Muscle layer of duodenum (tissue), 2 donors: ENCODE measurements at regions not wholly inside any gene's neighbourhood (a gene's known extent, or its start where the extent isn't known, plus 50 kb on each side); places are given as distances from the start of the nearest gene placed in this dataset.

Experiments used
- H3K27ac ChIP-seq: one replicate; pipeline ENCODE4 v1.7.0; 2013; ENCODE audit warnings: mild to moderate bottlenecking, low read length
- H3K27me3 ChIP-seq: one replicate; pipeline ENCODE4 v1.7.0; 2013; ENCODE audit warnings: low read depth, mild to moderate bottlenecking, control low read depth, low read length
- H3K36me3 ChIP-seq, 2 donors: one replicate each; pipeline ENCODE4 v1.7.0; 2013; ENCODE audit warnings: low read length in 2 of 2, control low read depth in 1 of 2, mild to moderate bottlenecking in 1 of 2; ENCODE audit not compliant: insufficient read depth in 2 of 2, control insufficient read depth in 1 of 2
- H3K4me1 ChIP-seq, 2 donors: one replicate each; pipeline ENCODE4 v1.7.0; 2013; ENCODE audit warnings: low read length in 2 of 2, mild to moderate bottlenecking in 2 of 2, control low read depth in 1 of 2, moderate library complexity in 1 of 2; ENCODE audit not compliant: insufficient read depth in 2 of 2, control insufficient read depth in 1 of 2
- H3K4me3 ChIP-seq, 2 donors: one replicate each; pipeline ENCODE4 v1.7.0; 2013; ENCODE audit warnings: low read length in 2 of 2, low read depth in 1 of 2, mild to moderate bottlenecking in 1 of 2
- H3K9me3 ChIP-seq, 2 donors: one replicate each; pipeline ENCODE4 v1.7.0; 2013; ENCODE audit warnings: low read length in 2 of 2, control low read depth in 1 of 2, mild to moderate bottlenecking in 1 of 2; ENCODE audit not compliant: control insufficient read depth in 1 of 2
- donor health status: healthy.

DNA sequence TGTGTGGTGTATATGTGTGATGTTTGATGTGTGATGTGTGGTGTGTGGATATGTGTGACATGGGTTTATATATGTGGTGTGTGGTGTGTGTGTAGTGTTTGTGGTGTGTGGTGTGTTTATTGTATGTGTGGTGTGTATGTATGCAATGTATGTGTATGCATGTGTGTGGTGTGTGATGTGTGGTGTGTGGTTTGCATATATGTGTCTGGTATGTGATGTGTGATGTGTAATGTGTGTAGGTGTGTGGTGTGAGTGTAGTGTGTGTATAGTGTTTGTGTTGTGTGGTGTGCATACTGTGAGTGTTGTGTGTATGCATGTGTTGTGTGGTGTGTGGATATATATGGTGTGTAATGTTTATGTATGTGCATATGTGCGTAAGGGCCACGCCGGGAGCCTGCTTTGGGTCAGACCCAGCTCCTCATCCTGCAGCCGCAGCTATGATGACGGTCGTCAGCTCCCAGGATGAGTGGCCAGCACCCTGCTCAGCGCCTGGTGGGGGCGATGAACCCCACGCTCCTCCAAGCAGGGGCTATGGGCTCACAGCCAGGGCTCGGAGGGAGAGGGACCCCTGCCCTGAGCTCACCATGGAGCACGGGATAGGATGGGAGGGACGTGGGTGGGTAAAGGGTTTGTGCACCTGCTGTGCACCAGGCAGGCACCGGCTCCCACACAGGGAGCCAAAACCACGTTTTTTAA, 331.3 kb downstream of the EIPR1 start:
- Histone ChIP-seq H3K4me3 (no peak overlapping the region), H3K9me3 (no peaks in the 10 kb centered on the region), H3K36me3 (no peaks in the 10 kb centered on the region), H3K27me3 (no peaks in the 10 kb centered on the region), H3K27ac (no peak overlapping the region), H3K4me1 (no peaks in the 10 kb centered on the region)

DNA sequence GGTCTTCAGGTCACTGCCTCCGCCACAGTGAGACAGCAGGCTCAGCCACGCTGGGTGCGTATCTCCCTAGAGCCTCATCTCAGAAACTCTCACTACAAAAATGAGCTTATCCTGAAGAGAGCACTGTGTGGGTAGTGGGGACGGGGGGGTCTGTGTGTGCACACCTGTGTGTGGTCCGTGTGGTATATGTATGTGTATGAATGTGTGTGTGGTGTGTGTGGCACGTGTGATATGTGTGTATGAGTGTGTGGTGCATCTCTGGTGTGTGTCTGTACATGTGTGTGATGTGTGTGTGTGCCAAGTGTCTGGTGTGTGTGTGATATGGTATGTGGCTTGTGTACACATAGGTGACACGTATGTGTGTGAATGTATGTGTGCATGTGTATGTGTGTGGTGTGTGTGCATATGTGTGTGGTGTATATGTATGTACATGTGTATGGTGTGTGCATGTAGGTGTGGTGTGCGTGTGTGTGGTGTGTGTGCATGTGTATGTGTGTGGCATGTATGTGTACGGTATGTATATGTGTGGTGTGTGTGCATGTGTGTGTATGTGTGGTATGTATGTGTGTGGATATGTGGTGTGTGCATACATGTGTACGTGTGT, 332.2 kb downstream of the EIPR1 start:
- Histone ChIP-seq H3K36me3 (no peaks in the 10 kb centered on the region), H3K9me3 (no peaks in the 10 kb centered on the region), H3K4me1 (no peaks in the 10 kb centered on the region), H3K27ac (no peak overlapping the region), H3K4me3 (no peak overlapping the region), H3K27me3 (no peaks in the 10 kb centered on the region)

DNA sequence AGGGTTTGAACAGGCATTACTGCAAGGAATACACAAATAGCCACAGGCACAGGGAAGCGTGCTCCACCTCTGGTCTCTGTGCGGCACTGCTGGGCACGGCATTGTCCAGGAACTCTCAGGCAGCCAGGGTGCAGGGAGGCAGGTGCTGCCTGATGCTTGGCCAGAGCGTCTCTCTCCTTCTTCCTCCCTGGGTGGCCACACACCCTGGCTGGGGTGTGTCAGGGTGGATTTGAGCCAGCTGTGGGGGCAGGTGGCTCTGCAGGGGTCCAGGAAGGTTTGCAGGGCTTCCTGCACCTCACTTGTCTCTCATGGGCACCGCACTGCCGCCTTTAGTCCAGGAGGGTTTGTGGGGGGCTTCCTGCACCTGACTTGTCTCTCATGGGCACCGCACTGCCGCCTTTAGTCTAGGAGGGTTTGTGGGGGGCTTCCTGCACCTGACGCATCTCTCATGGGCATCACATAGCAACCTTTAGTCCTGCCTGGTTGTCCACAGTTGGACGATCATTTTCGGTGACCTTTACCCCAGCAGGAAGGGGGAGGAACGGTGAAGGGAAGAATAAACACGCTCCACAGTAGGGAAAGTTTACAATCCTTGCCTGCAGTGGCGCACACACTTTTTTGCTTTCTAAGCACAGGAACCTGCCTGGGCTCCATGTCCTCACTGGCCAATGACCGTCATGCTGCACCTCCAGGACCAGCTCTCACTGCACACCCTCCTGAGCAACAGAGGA, 332.9 kb downstream of the EIPR1 start:
- H3K36me3 ChIP-seq = no peaks in the 10 kb centered on the region
- H3K27me3 ChIP-seq = no peaks in the 10 kb centered on the region
- no peak overlapping the region for H3K4me3 ChIP-seq
- no peak overlapping the region for H3K27ac ChIP-seq
- no peaks in the 10 kb centered on the region for H3K4me1 ChIP-seq
- H3K9me3 ChIP-seq = no peaks in the 10 kb centered on the region

DNA sequence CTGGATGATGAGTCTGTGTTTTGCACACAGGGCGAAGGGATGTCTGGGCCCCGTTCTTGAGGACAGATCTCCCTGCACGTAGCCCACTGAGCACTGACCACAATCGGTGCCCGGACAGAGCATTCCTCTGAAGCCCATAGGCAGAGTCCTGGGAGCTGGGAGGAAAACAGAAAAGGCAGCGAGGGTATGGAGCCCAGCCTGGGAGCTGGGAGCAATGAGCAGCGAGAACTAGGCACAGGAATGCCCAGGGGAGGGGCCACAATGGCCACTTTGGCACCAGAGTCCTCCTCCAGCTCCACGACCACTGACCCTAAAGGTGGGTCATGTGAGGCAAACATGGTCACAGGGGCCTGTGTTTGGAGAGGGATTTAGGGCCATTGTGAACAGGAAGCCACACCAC, 333.9 kb downstream of the EIPR1 start:
- Histone ChIP-seq H3K27me3 (no peaks in the 10 kb centered on the region), H3K4me3 (no peak overlapping the region), H3K27ac (no peak overlapping the region), H3K9me3 (no peaks in the 10 kb centered on the region), H3K4me1 (no peaks in the 10 kb centered on the region), H3K36me3 (no peaks in the 10 kb centered on the region)

DNA sequence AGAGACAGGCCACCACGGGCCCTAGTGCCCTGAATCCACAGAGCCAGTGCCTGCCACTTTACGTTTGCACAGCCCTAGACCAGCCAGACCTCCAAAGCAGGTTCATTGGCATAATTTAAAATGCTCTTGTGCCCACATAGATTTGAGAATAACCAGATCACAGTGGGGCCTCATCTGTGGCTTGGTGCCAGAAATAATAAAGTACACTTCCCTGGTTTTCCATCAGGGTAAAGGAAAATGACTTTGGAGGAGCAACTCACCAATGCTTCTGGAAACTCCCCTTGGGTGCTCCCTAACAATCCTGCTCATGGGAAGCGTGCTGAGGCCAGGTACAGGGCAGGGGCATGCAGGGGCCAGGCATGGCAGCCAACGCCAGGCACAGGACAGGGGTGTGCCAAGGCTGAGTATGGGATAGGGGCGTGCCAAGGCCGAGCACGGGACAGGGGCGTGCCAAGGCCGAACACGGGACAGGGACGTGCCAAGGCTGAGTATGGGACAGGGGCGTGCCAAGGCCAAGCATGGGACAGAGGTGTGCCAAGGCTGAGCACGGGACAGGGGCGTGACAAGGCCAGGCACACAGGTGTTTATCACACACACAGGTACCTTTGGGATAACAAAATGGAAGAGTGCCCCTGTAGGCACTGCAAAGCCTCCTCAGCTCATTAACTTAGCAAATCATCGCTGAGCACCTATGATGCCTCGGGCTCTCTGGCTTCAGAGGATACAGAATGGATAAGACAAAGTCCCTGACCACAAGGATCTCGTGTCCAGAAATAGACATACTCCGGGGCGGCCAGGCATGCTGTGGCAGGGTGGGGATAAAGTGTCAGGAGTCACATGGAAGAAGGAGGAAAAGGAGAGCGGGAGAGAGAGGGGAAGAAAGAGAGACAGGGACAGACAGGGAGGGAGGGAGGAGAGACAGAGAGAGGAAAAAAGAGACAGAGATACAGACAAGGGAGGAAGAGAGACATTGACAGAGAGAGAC, 334.7 kb downstream of the EIPR1 start:
- H3K27ac ChIP-seq = no peak overlapping the region

DNA sequence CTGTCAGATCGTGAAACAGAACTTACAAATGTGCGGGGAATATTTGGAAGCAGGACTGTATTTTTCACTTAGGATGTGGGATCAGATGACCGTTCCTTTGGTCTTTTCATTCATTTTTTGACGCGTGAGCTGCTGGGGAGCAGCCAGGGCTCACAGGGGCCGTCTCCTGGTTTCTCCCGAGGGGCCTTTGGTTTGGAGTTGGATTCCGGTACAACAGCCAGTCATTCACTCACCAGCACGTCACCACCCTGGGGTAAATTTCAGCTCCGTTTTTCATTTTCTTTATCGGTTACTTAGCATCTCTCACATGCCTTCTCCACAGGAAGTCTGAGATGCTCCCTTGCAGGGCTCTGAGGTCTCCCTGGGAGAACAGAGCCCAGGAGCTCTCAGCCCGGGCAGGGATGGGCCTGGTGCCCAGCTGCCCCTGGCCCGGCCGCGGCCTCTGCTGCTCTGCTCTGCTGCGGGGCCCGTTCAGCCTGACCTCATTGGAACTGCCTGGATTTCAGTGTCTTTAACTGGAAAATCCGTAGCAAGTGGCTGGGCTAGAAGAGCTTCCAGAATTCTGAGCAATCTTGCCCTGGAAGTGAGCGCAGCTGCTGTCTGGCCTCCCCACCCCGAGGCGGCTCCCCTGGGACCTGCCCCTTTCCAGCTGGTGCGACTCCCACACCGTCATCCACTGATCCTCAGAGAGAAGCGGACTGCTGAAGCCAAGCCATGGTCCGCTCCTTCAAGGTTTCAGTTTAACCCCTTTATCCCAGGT, 335.6 kb downstream of the EIPR1 start:
- H3K9me3 ChIP-seq = no peaks in the 10 kb centered on the region
- H3K27ac ChIP-seq = no peak overlapping the region
- no peaks in the 10 kb centered on the region for H3K27me3 ChIP-seq
- H3K4me1 ChIP-seq = no peaks in the 10 kb centered on the region
- no peak overlapping the region for H3K4me3 ChIP-seq
- no peaks in the 10 kb centered on the region for H3K36me3 ChIP-seq

More for the DNA sequence above, 334.7 kb downstream of the EIPR1 start:
- Histone ChIP-seq H3K27me3 (no peaks in the 10 kb centered on the region), H3K36me3 (no peaks in the 10 kb centered on the region), H3K4me3 (no peak overlapping the region), H3K4me1 (no peaks in the 10 kb centered on the region), H3K9me3 (no peaks in the 10 kb centered on the region)

DNA sequence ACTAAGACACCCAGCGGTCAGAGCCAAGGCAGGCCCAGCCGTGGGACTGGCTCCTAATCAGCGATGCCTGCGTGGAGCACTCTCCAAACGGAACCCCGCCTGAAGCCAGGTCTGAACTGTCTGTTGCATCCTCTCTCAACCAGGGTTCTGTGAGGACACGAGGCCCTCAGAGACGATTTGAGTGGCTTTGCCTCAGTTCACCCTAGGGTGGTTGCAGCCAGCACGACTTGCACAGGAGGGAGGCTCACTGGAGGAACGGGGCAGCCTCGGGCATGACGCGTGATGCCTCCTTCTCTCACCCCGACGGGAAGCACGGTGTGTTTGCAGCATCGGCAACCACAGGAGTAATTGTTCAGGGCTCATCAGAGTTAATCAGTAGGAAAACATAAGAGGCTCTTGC, 336.4 kb downstream of the EIPR1 start:
- no peaks in the 10 kb centered on the region for H3K4me1 ChIP-seq
- H3K36me3 ChIP-seq = no peaks in the 10 kb centered on the region
- no peak overlapping the region for H3K4me3 ChIP-seq
- H3K9me3 ChIP-seq = no peaks in the 10 kb centered on the region
- H3K27me3 ChIP-seq = no peaks in the 10 kb centered on the region
- H3K27ac ChIP-seq = no peak overlapping the region

DNA sequence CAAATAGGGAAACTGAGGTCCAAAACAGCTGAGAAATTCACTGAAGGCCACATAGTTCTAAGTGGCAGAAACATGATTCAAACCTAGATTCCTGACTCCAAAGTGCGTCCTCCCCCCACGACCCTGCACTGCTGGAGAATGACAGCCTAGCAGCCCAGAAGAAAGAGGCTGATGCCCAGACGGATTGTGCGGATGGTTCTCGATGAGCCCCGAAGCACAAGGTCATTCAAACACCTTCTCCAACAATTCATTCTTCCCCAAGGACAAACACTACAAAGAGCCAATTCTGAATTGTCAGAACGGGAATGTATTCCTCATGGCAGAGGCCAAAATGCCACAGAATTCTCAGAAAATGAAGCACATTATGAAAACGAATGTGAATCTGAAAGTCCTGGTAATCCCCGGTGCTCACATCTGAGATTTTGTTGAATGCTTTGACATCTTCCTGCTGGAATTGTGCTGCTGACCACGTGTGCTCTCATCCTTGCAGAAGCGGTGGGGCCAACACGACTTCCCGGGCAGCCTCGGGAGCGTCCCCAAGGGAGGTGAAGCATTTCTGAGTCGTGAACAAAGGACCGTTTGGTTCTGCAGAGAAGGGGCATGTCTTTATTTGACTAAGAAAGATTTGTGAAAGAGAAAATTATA, 337.0 kb downstream of the EIPR1 start:
- H3K36me3 ChIP-seq = no peaks in the 10 kb centered on the region
- no peaks in the 10 kb centered on the region for H3K4me1 ChIP-seq
- no peak overlapping the region for H3K4me3 ChIP-seq
- no peaks in the 10 kb centered on the region for H3K9me3 ChIP-seq
- no peak overlapping the region for H3K27ac ChIP-seq
- no peaks in the 10 kb centered on the region for H3K27me3 ChIP-seq

DNA sequence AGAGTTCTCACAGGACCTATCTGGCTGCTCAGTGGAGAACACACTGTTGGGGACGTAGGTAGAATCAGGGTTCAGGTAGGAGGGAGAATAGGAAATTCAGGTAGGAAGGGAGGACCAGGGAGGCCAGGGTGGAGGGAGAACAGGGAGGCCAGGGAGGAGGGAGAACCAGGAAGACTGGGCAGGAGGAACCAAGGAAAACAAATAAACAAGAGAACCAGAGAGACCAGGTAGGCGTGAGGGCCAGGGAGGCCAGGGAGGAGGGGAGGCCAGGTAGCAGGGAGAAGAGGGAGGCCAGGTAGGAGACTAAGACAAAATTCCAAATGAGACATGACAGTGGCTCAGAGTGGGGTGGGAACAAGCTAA, 337.6 kb downstream of the EIPR1 start:
- Histone ChIP-seq H3K4me3 (no peak overlapping the region), H3K9me3 (no peaks in the 10 kb centered on the region), H3K4me1 (no peaks in the 10 kb centered on the region), H3K27ac (no peak overlapping the region), H3K27me3 (no peaks in the 10 kb centered on the region), H3K36me3 (no peaks in the 10 kb centered on the region)
